H9 (cell line): ENCODE measurements at regions not wholly inside any gene's neighbourhood (a gene's known extent, or its start where the extent isn't known, plus 50 kb on each side); places are given as distances from the start of the nearest gene placed in this dataset.

Experiments used
- DNase-seq: peaks from one replicate; pipeline ENCODE4 v3.0.0-alpha.2; 2017
- H2AFZ ChIP-seq: one replicate; pipeline ENCODE4 v1.6.1; 2013; ENCODE audit warnings: mild to moderate bottlenecking, low read length, control low read depth, moderate library complexity
- H2AK5ac ChIP-seq: 2 replicates; pipeline ENCODE4 v1.6.1; 2013; ENCODE audit warnings: low read length, control low read depth, mixed read lengths; ENCODE audit not compliant: insufficient read length
- H2BK120ac ChIP-seq: one replicate; pipeline ENCODE4 v1.6.1; 2013; ENCODE audit warnings: low read depth, mild to moderate bottlenecking, low read length, control low read depth, inconsistent platforms; ENCODE audit not compliant: poor library complexity, severe bottlenecking
- H2BK12ac ChIP-seq: 2 replicates; pipeline ENCODE4 v1.6.1; 2013; ENCODE audit warnings: low read length, control low read depth, mixed read lengths, low read depth; ENCODE audit not compliant: insufficient read length
- H2BK15ac ChIP-seq: 2 replicates; pipeline ENCODE4 v1.6.1; 2013; ENCODE audit warnings: low read depth, low read length, control low read depth
- H2BK20ac ChIP-seq: one replicate; pipeline ENCODE4 v1.6.1; 2013; ENCODE audit warnings: low read depth, mild to moderate bottlenecking, low read length, control low read depth, inconsistent platforms; ENCODE audit not compliant: poor library complexity, severe bottlenecking
- H2BK5ac ChIP-seq: 2 replicates; pipeline ENCODE4 v1.6.1; 2013; ENCODE audit warnings: low read length, control low read depth, mixed read lengths; ENCODE audit not compliant: insufficient read length
- H3K14ac ChIP-seq: 2 replicates; pipeline ENCODE4 v1.6.1; 2013; ENCODE audit warnings: low read length, control low read depth; ENCODE audit not compliant: insufficient read depth
- H3K18ac ChIP-seq: 2 replicates; pipeline ENCODE4 v1.6.1; 2013; ENCODE audit warnings: low read depth, mild to moderate bottlenecking, mixed read lengths, low read length, control low read depth; ENCODE audit not compliant: insufficient read length
- H3K23ac ChIP-seq: 2 replicates; pipeline ENCODE4 v1.6.1; 2013; ENCODE audit warnings: low read length, control low read depth, mixed read lengths, low read depth; ENCODE audit not compliant: insufficient read length
- H3K23me2 ChIP-seq: 2 replicates; pipeline ENCODE4 v1.6.1; 2013; ENCODE audit warnings: low read depth, mild to moderate bottlenecking, mixed read lengths, low read length, control low read depth; ENCODE audit not compliant: insufficient read length, poor library complexity, severe bottlenecking
- H3K27ac ChIP-seq: 2 replicates; pipeline ENCODE4 v1.5.1; 2013; ENCODE audit warnings: low read length, control low read depth, mixed read lengths, low read depth; ENCODE audit not compliant: insufficient read length
- H3K27me3 ChIP-seq: 2 replicates; pipeline ENCODE4 v1.6.1; 2013; ENCODE audit warnings: low read length, control low read depth, inconsistent platforms; ENCODE audit not compliant: insufficient read depth
- H3K4ac ChIP-seq: 2 replicates; pipeline ENCODE4 v1.6.1; 2013; ENCODE audit warnings: low read depth, mild to moderate bottlenecking, control low read depth, inconsistent platforms, low read length, moderate library complexity
- H3K4me1 ChIP-seq: 2 replicates; pipeline ENCODE4 v1.6.1; 2013; ENCODE audit warnings: low read length, control low read depth, inconsistent platforms; ENCODE audit not compliant: insufficient read depth
- H3K4me2 ChIP-seq: 2 replicates; pipeline ENCODE4 v1.6.1; 2013; ENCODE audit warnings: low read length, control low read depth, mixed read lengths; ENCODE audit not compliant: insufficient read length, insufficient read depth
- H3K56ac ChIP-seq: 2 replicates; pipeline ENCODE4 v1.6.1; 2013; ENCODE audit warnings: low read depth, mild to moderate bottlenecking, mixed read lengths, low read length, control low read depth; ENCODE audit not compliant: insufficient read length
- H3K79me1 ChIP-seq: 2 replicates; pipeline ENCODE4 v1.6.1; 2013; ENCODE audit warnings: low read depth, mild to moderate bottlenecking, moderate library complexity, low read length, control low read depth, inconsistent platforms; ENCODE audit not compliant: insufficient read depth, poor library complexity, severe bottlenecking
- H3K79me2 ChIP-seq: 2 replicates; pipeline ENCODE4 v1.6.1; 2013; ENCODE audit warnings: low read length, control low read depth, inconsistent platforms; ENCODE audit not compliant: insufficient read depth
- H3K9ac ChIP-seq: 2 replicates; pipeline ENCODE4 v1.6.1; 2013; ENCODE audit warnings: low read length, control low read depth, mixed read lengths; ENCODE audit not compliant: insufficient read length; ENCODE audit errors: extremely low read depth
- H3K9me3 ChIP-seq: one replicate; pipeline ENCODE4 v1.6.1; 2013; ENCODE audit warnings: low read depth, low read length, inconsistent platforms; ENCODE audit not compliant: control insufficient read depth
- H3T11ph ChIP-seq: one replicate; pipeline ENCODE4 v1.6.1; 2013; ENCODE audit warnings: mild to moderate bottlenecking, low read length, control low read depth, inconsistent platforms
- H4K20me1 ChIP-seq: one replicate; pipeline ENCODE4 v1.6.1; 2013; ENCODE audit not compliant: control insufficient read depth, insufficient read length, insufficient read depth
- H4K5ac ChIP-seq: 2 replicates; pipeline ENCODE4 v1.6.1; 2013; ENCODE audit warnings: low read depth, mild to moderate bottlenecking, mixed read lengths, low read length, control low read depth; ENCODE audit not compliant: insufficient read length
- H4K8ac ChIP-seq: replicated peaks from 2 replicates; pipeline ENCODE4 v1.6.1; 2013; ENCODE audit warnings: low read length, control low read depth, mixed read lengths, low read depth; ENCODE audit not compliant: insufficient read length
- H4K91ac ChIP-seq: 2 replicates; pipeline ENCODE4 v1.6.1; 2013; ENCODE audit warnings: low read depth, mild to moderate bottlenecking, moderate library complexity, mixed read lengths, low read length, control low read depth; ENCODE audit not compliant: insufficient read length
- H3K27ac Mint-ChIP-seq, 3 experiments: 2 replicates in 2 of 3; 3 replicates in 1 of 3; pipeline ENCODE4 v1.8.0; 2020 to 2021; ENCODE audit warnings: mixed read lengths in 3 of 3, mild to moderate bottlenecking in 1 of 3, moderate library complexity in 1 of 3
- H3K27me3 Mint-ChIP-seq: 2 replicates; pipeline ENCODE4 v1.8.0; 2021; ENCODE audit warnings: low read depth, mild to moderate bottlenecking, moderate library complexity, mixed read lengths
- H3K36me3 Mint-ChIP-seq, 3 experiments: 2 replicates in 2 of 3; 3 replicates in 1 of 3; pipeline ENCODE4 v1.8.0; 2020 to 2021; ENCODE audit warnings: low read depth in 3 of 3, mixed read lengths in 3 of 3; ENCODE audit not compliant: insufficient read depth in 1 of 3
- H3K4me1 Mint-ChIP-seq, 2 experiments: 2 replicates each; pipeline ENCODE4 v1.8.0; 2020; ENCODE audit warnings: mixed read lengths in 2 of 2
- H3K4me3 Mint-ChIP-seq, 2 experiments: 2 replicates in 1 of 2; 3 replicates in 1 of 2; pipeline ENCODE4 v1.8.0; 2020 to 2021; ENCODE audit warnings: mild to moderate bottlenecking in 2 of 2, mixed read lengths in 2 of 2, moderate library complexity in 1 of 2
- H3K9me3 Mint-ChIP-seq, 2 experiments: 2 replicates in 1 of 2; 3 replicates in 1 of 2; pipeline ENCODE4 v1.8.0; 2020; ENCODE audit warnings: mild to moderate bottlenecking in 2 of 2, mixed read lengths in 2 of 2, moderate library complexity in 1 of 2
- CTCF ChIP-seq: fragments of 200-600 bp; sonication (generic); conservative IDR thresholded peaks from 3 replicates; pipeline ENCODE4 v1.8.0; 2021; ENCODE audit warnings: antibody characterized with exemption, mild to moderate bottlenecking
- WGBS: extraction: QIAGEN DNeasy Blood & Tissue Kit; methylation state at CpG from one replicate; pipeline ENCODE4 v1.1.7; 2013; ENCODE audit warnings: missing lambda C conversion rate, low lambda C conversion rate, mixed read lengths; ENCODE audit not compliant: insufficient read length; ENCODE audit errors: extremely low coverage; 5-methylcytosine and 5-hydroxymethylcytosine counted together

GRCh38 chr13:105463011-105463501, 1072.4 kb downstream of the EFNB2 start:
- no peak for TF ChIP-seq CTCF
- H3K27ac Mint-ChIP-seq = no peak overlapping the region
- DNase-seq = no peak

More at GRCh38 chr13:105463011-105463501, 1072.4 kb downstream of the EFNB2 start:
- no peak overlapping the region for H2BK15ac ChIP-seq
- WGBS = no CpG with 5 or more reads among the region's 2 CpGs
- no peak overlapping the region for H2BK12ac ChIP-seq
- H3K27ac ChIP-seq = no peak overlapping the region
- no peaks in the 10 kb centered on the region for H3K79me2 ChIP-seq
- H2BK120ac ChIP-seq = no peak overlapping the region
- no peak overlapping the region for H3K23ac ChIP-seq
- H3K4me2 ChIP-seq = no peak overlapping the region
- no peak overlapping the region for H4K91ac ChIP-seq
- H3T11ph ChIP-seq = no peak overlapping the region
- no peak overlapping the region for H3K14ac ChIP-seq
- H4K20me1 ChIP-seq = no peaks in the 10 kb centered on the region
- no peak overlapping the region for H3K4me3 Mint-ChIP-seq
- no peak overlapping the region for H2AK5ac ChIP-seq
- no peaks in the 10 kb centered on the region for H3K27me3 ChIP-seq
- no peak overlapping the region for H3K18ac ChIP-seq
- H3K4me1 ChIP-seq = peaks cover 6% of the 10 kb centered on the region; the same call in 1 of the 2 replicates
- no peak overlapping the region for H2BK20ac ChIP-seq
- no peaks in the 10 kb centered on the region for H3K9me3 ChIP-seq
- H3K27me3 Mint-ChIP-seq = no peaks in the 10 kb centered on the region
- no peak overlapping the region for H3K4ac ChIP-seq
- H3K9ac ChIP-seq = no peak overlapping the region
- peaks cover 4 to 5% (median 5%) of the 10 kb centered on the region in 3 experiments; a peak in 6 of 7 replicates for H3K36me3 Mint-ChIP-seq
- no peak overlapping the region for H2AFZ ChIP-seq
- no peak overlapping the region for H2BK5ac ChIP-seq
- peaks cover 11 to 15% of the 10 kb centered on the region in 2 experiments for H3K4me1 Mint-ChIP-seq
- H3K9me3 Mint-ChIP-seq = peaks cover 5% of the 10 kb centered on the region in 2 experiments; a peak in 4 of 5 replicates
- H3K23me2 ChIP-seq = no peaks in the 10 kb centered on the region
- H4K8ac ChIP-seq = no peak overlapping the region
- no peak overlapping the region for H3K56ac ChIP-seq
- H3K79me1 ChIP-seq = no peaks in the 10 kb centered on the region
- no peak overlapping the region for H4K5ac ChIP-seq
